ENCODE measurements at regions not wholly inside any gene's neighbourhood (a gene's known extent, or its start where the extent isn't known, plus 50 kb on each side); places are given as distances from the start of the nearest gene placed in this dataset.

- no peak for TF ChIP-seq POLR2AphosphoS5 (IDR thresholded peaks at IDR 0.05; ENCODE audit: low read depth, low read length)
- TF ChIP-seq POLR2A (IDR thresholded peaks at IDR 0.05; ENCODE audit: low read depth, low read length): no peak
- TF ChIP-seq TAF1 (IDR thresholded peaks at IDR 0.05; ENCODE audit: low read depth, low read length): no peak
- TF ChIP-seq POU2F2 (IDR thresholded peaks at IDR 0.05; ENCODE audit: low read depth, low read length): no peak
- TF ChIP-seq SPI1 (IDR thresholded peaks at IDR 0.05; ENCODE audit: low read depth, low read length): no peak
- no peak for TF ChIP-seq PAX5 (IDR thresholded peaks at IDR 0.05; ENCODE audit: insufficient read depth, low read length, severe bottlenecking)
Observed at GRCh38 chr13:44068169-44068568, 188.5 kb downstream of the LACC1 start.
